ENCODE measurements at regions not wholly inside any gene's neighbourhood (a gene's known extent, or its start where the extent isn't known, plus 50 kb on each side); places are given as distances from the start of the nearest gene placed in this dataset.

DNA sequence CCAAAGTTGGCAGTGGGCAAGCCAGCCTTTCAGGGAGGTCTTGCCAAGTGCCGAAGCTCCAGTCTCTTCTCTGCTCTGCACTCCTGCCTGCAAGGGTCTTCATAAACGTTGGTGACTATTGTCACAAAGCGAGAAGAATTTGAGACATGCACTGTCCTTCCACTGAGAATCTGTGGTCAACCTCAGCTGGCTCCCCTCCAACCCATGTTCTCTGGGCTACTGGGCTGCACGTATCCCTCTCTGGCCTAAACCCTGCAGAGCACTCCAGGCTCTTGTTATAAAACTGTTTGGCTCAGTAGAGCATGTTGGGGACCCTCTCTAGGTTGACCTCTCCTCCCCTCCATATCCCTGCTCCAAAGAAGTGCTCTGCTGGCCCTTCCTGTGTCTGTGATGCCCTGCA is 260.4 kb upstream of the NFE2L3 start:
- TF ChIP-seq, protein P1, sequence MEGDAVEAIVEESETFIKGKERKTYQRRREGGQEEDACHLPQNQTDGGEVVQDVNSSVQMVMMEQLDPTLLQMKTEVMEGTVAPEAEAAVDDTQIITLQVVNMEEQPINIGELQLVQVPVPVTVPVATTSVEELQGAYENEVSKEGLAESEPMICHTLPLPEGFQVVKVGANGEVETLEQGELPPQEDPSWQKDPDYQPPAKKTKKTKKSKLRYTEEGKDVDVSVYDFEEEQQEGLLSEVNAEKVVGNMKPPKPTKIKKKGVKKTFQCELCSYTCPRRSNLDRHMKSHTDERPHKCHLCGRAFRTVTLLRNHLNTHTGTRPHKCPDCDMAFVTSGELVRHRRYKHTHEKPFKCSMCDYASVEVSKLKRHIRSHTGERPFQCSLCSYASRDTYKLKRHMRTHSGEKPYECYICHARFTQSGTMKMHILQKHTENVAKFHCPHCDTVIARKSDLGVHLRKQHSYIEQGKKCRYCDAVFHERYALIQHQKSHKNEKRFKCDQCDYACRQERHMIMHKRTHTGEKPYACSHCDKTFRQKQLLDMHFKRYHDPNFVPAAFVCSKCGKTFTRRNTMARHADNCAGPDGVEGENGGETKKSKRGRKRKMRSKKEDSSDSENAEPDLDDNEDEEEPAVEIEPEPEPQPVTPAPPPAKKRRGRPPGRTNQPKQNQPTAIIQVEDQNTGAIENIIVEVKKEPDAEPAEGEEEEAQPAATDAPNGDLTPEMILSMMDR (IDR thresholded peaks at IDR 0.05) = no peak
- TF ChIP-seq EP300 (IDR thresholded peaks at IDR 0.05) = no peak
- no peak for TF ChIP-seq POLR2A (IDR thresholded peaks at IDR 0.05; ENCODE audit: low read depth)
- no peak for TF ChIP-seq POLR2AphosphoS5 (IDR thresholded peaks at IDR 0.05)
